ENCODE measurements at regions not wholly inside any gene's neighbourhood (a gene's known extent, or its start where the extent isn't known, plus 50 kb on each side); places are given as distances from the start of the nearest gene placed in this dataset.
"Not testable (repeated sequence)": the region's sequence is repeated elsewhere in the genome, so short reads cannot be mapped to it uniquely, and the experiment has no call there.

GRCh38 chr20:30894707-30895353 is 362.6 kb upstream of the DEFB115 start:
- H3K4me3 ChIP-seq; H2AFZ ChIP-seq; H3K9me3 ChIP-seq (ENCODE audit: low read depth); H3K9me2 ChIP-seq (ENCODE audit: insufficient read depth); in situ Hi-C loops (cut with MboI); H3K36me3 ChIP-seq (ENCODE audit: low read depth); H3K4me2 ChIP-seq (ENCODE audit: unreplicated experiment); H3F3A ChIP-seq (ENCODE audit: insufficient read depth); H3K4me1 ChIP-seq (ENCODE audit: insufficient read depth); H3K27ac ChIP-seq; H3K9ac ChIP-seq; H3K79me2 ChIP-seq (ENCODE audit: insufficient read depth); H4K20me1 ChIP-seq (ENCODE audit: insufficient read depth): not testable (repeated sequence)
- H3K27me3 ChIP-seq (replicated peaks; ENCODE audit: insufficient read depth) = peaks cover 70% of the 10 kb centered on the region
- peak; percentile 33 for DNase-seq
- 9% methylated on average over 30 to 35 of the region's 35 CpGs for WGBS, 2 experiments (ENCODE audit: low coverage in 1 of 2, low lambda C conversion rate in 2 of 2, missing lambda C conversion rate in 2 of 2)
- 0 out of 2 replicates have a peak, but pooled peaks have one; percentile 45 for TF ChIP-seq EZH2phosphoT487 (IDR thresholded peaks at IDR 0.05; ENCODE audit: insufficient read depth, low read depth)

- H3F3A ChIP-seq (ENCODE audit: insufficient read depth); H3K4me2 ChIP-seq (ENCODE audit: unreplicated experiment); H3K9ac ChIP-seq; H3K36me3 ChIP-seq (ENCODE audit: low read depth); H3K4me1 ChIP-seq (ENCODE audit: insufficient read depth); in situ Hi-C loops (cut with MboI); H2AFZ ChIP-seq; H3K9me3 ChIP-seq (ENCODE audit: low read depth); H3K9me2 ChIP-seq (ENCODE audit: insufficient read depth); H4K20me1 ChIP-seq (ENCODE audit: insufficient read depth); DNase-seq; H3K4me3 ChIP-seq; H3K79me2 ChIP-seq (ENCODE audit: insufficient read depth); H3K27ac ChIP-seq: not testable (repeated sequence)
- H3K27me3 ChIP-seq (replicated peaks; ENCODE audit: insufficient read depth) = peaks cover 75% of the 10 kb centered on the region
- WGBS, 2 experiments (ENCODE audit: low coverage in 1 of 2, low lambda C conversion rate in 2 of 2, missing lambda C conversion rate in 2 of 2) = 8 to 10% methylated on average over 14 to 18 of the region's 25 CpGs
These were observed 362.1 kb upstream of the DEFB115 start for GRCh38 chr20:30895354-30895711.

- H3K9ac ChIP-seq = not testable (repeated sequence)
These were observed 357.9 kb upstream of the DEFB115 start for GRCh38 chr20:30899370-30900079.

GRCh38 chr20:30900080-30900719 is 357.3 kb upstream of the DEFB115 start:
- H3K36me3 ChIP-seq (ENCODE audit: low read depth); H3K4me2 ChIP-seq (ENCODE audit: unreplicated experiment); H3K4me3 ChIP-seq; H3F3A ChIP-seq (ENCODE audit: insufficient read depth); H3K9ac ChIP-seq; H4K20me1 ChIP-seq (ENCODE audit: insufficient read depth); in situ Hi-C loops (cut with MboI); H3K9me3 ChIP-seq (ENCODE audit: low read depth); H3K4me1 ChIP-seq (ENCODE audit: insufficient read depth); DNase-seq; H2AFZ ChIP-seq; H3K27ac ChIP-seq; H3K9me2 ChIP-seq (ENCODE audit: insufficient read depth); H3K79me2 ChIP-seq (ENCODE audit: insufficient read depth): not testable (repeated sequence)
- peaks cover 49% of the 10 kb centered on the region for H3K27me3 ChIP-seq (replicated peaks; ENCODE audit: insufficient read depth)
- 26 to 29% methylated on average over 29 of the region's 30 CpGs for WGBS, 2 experiments (ENCODE audit: low coverage in 1 of 2, low lambda C conversion rate in 2 of 2, missing lambda C conversion rate in 2 of 2)

More at GRCh38 chr20:30899370-30900079, 357.9 kb upstream of the DEFB115 start:
- DNase-seq; H3K4me2 ChIP-seq (ENCODE audit: unreplicated experiment); H3K36me3 ChIP-seq (ENCODE audit: low read depth); H3F3A ChIP-seq (ENCODE audit: insufficient read depth); H3K27ac ChIP-seq; H3K9me2 ChIP-seq (ENCODE audit: insufficient read depth); in situ Hi-C loops (cut with MboI); H3K9me3 ChIP-seq (ENCODE audit: low read depth); H3K4me1 ChIP-seq (ENCODE audit: insufficient read depth); H4K20me1 ChIP-seq (ENCODE audit: insufficient read depth); H3K4me3 ChIP-seq; H2AFZ ChIP-seq; H3K79me2 ChIP-seq (ENCODE audit: insufficient read depth): not testable (repeated sequence)
- WGBS, 2 experiments (ENCODE audit: low coverage in 1 of 2, low lambda C conversion rate in 2 of 2, missing lambda C conversion rate in 2 of 2) = 9 to 12% methylated on average over 26 to 41 of the region's 41 CpGs
- H3K27me3 ChIP-seq (replicated peaks; ENCODE audit: insufficient read depth) = peaks cover 56% of the 10 kb centered on the region
- peak; percentile 8 for TF ChIP-seq EZH2 (IDR thresholded peaks at IDR 0.05; ENCODE audit: insufficient read depth, poor library complexity, severe bottlenecking)

GRCh38 chr20:30905231-30905630 is 352.2 kb upstream of the DEFB115 start:
- H3K36me3 ChIP-seq (ENCODE audit: low read depth); H3K9me3 ChIP-seq (ENCODE audit: low read depth); H4K20me1 ChIP-seq (ENCODE audit: insufficient read depth); DNase-seq; H3K4me3 ChIP-seq; H3K4me1 ChIP-seq (ENCODE audit: insufficient read depth); H3F3A ChIP-seq (ENCODE audit: insufficient read depth); in situ Hi-C loops (cut with MboI); H3K9ac ChIP-seq; H3K9me2 ChIP-seq (ENCODE audit: insufficient read depth); H3K79me2 ChIP-seq (ENCODE audit: insufficient read depth); H3K27ac ChIP-seq; H3K4me2 ChIP-seq (ENCODE audit: unreplicated experiment); H2AFZ ChIP-seq: not testable (repeated sequence)
- peaks cover 10% of the 10 kb centered on the region; the same call in 1 of the 2 replicates for H3K27me3 ChIP-seq (replicated peaks; ENCODE audit: insufficient read depth)
- 38 to 76% methylated on average over 2 to 19 of the region's 19 CpGs for WGBS, 2 experiments (ENCODE audit: low coverage in 1 of 2, low lambda C conversion rate in 2 of 2, missing lambda C conversion rate in 2 of 2)
